RWPE1 (cell line): ENCODE measurements at regions not wholly inside any gene's neighbourhood (a gene's known extent, or its start where the extent isn't known, plus 50 kb on each side); places are given as distances from the start of the nearest gene placed in this dataset.

Experiments
- CTCF ChIA-PET: fragments of 350-600 bp; sonication (Branson Sonifier 250); formaldehyde crosslinking; extraction: SDS; loops from one replicate; lab custom pipeline; 2021; lab: Yijun Ruan, JAX
- POLR2A ChIA-PET: fragments of 400-600 bp; formaldehyde crosslinking; extraction: SDS; loops from one replicate; lab custom pipeline; 2020; ENCODE audit warnings: antibody characterized with exemption; ENCODE audit not compliant: low non-redundant PET; lab: Yijun Ruan, JAX
- DNase-seq: peaks from one replicate; pipeline ENCODE4 v3.0.0; 2012; ENCODE audit warnings: low spot score
- H3K27ac ChIP-seq: fragments of 450-650 bp; 2 replicates; pipeline ENCODE4 v1.5.1; 2017
- TF ChIP-seq, protein P1 (sequence below): fragments of 450-650 bp; conservative IDR thresholded peaks from 2 replicates; pipeline ENCODE4 v1.5.1; 2017; ENCODE audit warnings: low read depth, mild to moderate bottlenecking

- no peak for DNase-seq
- H3K27ac ChIP-seq: no peak overlapping the region
- ChIA-PET CTCF (no interaction called here), POLR2A (no interaction called here)
- TF ChIP-seq, protein P1, sequence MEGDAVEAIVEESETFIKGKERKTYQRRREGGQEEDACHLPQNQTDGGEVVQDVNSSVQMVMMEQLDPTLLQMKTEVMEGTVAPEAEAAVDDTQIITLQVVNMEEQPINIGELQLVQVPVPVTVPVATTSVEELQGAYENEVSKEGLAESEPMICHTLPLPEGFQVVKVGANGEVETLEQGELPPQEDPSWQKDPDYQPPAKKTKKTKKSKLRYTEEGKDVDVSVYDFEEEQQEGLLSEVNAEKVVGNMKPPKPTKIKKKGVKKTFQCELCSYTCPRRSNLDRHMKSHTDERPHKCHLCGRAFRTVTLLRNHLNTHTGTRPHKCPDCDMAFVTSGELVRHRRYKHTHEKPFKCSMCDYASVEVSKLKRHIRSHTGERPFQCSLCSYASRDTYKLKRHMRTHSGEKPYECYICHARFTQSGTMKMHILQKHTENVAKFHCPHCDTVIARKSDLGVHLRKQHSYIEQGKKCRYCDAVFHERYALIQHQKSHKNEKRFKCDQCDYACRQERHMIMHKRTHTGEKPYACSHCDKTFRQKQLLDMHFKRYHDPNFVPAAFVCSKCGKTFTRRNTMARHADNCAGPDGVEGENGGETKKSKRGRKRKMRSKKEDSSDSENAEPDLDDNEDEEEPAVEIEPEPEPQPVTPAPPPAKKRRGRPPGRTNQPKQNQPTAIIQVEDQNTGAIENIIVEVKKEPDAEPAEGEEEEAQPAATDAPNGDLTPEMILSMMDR: no peak
Observed at GRCh38 chr21:39078322-39079065, 104.8 kb downstream of the PSMG1 start.

- H3K27ac ChIP-seq: no peak overlapping the region
- POLR2A ChIA-PET: no interaction called here
- DNase-seq: no peak
- CTCF ChIA-PET: no interaction called here
- TF ChIP-seq, protein P1: no peak
Observed at GRCh38 chr21:39077876-39078275, 105.4 kb downstream of the PSMG1 start.

DNA sequence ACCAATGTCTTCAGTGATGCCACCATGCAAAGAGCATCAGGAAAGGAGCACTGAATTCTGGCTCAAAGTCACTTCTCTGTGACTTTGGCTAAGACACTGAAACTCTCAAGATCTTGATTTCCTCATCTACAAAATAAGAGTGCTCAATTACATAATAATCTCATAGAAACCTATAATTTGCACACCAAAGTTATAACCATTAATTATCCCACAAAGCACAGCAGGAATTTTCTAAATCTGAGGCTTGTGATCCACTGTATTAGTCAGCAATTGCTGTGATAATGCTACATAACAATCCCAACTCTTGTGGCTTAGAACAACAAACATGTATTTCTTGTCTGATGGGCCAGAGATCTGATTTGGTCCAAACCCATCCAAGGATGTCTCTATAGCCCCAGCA is 108.7 kb downstream of the PSMG1 start:
- DNase-seq: no peak
- ChIA-PET CTCF (interaction anchor here (0.6 kb wide), 1 partner anchor 7 kb away, joined by 4 read pairs; no protein-coding TSS in a partner anchor), POLR2A (no interaction called here)
- TF ChIP-seq, protein P1: no peak
- H3K27ac ChIP-seq: no peak overlapping the region

GRCh38 chr21:39073717-39074116 is 109.5 kb downstream of the PSMG1 start:
- DNase-seq: no peak
- no peak overlapping the region for H3K27ac ChIP-seq
- TF ChIP-seq, protein P1: no peak
- POLR2A ChIA-PET: no interaction called here
- CTCF ChIA-PET: interaction anchor here (0.6 kb wide), 1 partner anchor 8 kb away, joined by 4 read pairs; no protein-coding TSS in a partner anchor

DNA sequence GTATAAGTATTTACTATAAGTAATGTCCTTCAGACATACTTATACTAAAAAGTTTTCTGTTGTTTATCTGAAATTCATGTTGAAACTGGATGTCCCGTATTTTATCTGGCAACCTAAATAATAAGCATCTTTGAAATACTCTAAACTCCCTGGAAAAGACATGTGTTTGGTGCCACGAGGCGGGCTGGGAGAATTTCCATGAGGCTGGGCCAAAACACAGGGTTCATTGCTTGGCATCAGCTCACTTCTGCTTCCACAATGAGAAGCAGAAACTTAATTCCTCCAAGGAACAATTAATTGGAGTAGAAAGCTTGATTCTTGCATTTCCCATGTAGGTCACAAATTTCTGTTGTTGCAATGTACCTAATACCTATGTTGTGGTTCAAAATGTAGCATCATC is 110.2 kb downstream of the PSMG1 start:
- DNase-seq: no peak
- TF ChIP-seq, protein P1: no peak
- ChIA-PET POLR2A (no interaction called here), CTCF (interaction anchor here (0.6 kb wide), 1 partner anchor 395 kb away, joined by 4 read pairs; no protein-coding TSS in a partner anchor)
- no peak overlapping the region for H3K27ac ChIP-seq

DNA sequence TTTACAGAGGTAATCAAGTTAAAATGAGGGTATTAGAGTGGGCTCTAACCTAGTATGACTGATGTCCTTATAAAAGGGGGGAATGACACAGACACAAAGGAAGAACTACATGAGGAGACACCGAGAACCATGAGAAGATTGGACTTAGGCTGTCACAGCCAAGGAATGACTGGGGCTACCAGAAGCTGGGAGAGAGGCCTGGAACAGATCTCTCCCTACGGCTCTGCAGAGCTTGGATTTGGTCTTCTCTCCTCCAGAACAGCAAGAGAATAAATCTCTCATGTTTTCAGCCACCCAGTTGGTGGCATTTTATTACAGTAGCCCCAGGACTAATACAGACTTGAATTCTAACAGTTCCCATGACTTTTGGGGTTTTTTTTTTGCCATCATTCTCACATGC is 110.8 kb downstream of the PSMG1 start:
- DNase-seq: no peak
- POLR2A ChIA-PET: no interaction called here
- TF ChIP-seq, protein P1: no peak
- CTCF ChIA-PET: no interaction called here
- H3K27ac ChIP-seq: no peak overlapping the region
